CD14-positive monocyte (primary cell): ENCODE measurements at regions not wholly inside any gene's neighbourhood (a gene's known extent, or its start where the extent isn't known, plus 50 kb on each side); places are given as distances from the start of the nearest gene placed in this dataset.

Source experiments
- DNase-seq, 3 donors: peaks; one replicate each; pipeline ENCODE4 v3.0.0-alpha.2; 2011 to 2022
- H2AFZ ChIP-seq: 2 replicates; pipeline ENCODE4 v1.6.0; 2012; ENCODE audit warnings: mild to moderate bottlenecking, low read depth, low read length, inconsistent platforms; ENCODE audit not compliant: insufficient read depth, poor library complexity, severe bottlenecking
- H3K27ac ChIP-seq, 2 donors: 1 replicate in 1 of 2; 2 replicates in 1 of 2; pipeline ENCODE4 v1.5.1; 2012 to 2013; ENCODE audit warnings: low read length in 2 of 2, control low read depth in 1 of 2, inconsistent platforms in 1 of 2, low read depth in 1 of 2, mild to moderate bottlenecking in 1 of 2
- H3K27me3 ChIP-seq, 2 donors: one replicate each; pipeline versions ENCODE4 v1.6.0 to v1.6.1; 2011 to 2013; ENCODE audit warnings: low read length in 2 of 2; ENCODE audit not compliant: control insufficient read depth in 2 of 2, insufficient read depth in 2 of 2
- H3K36me3 ChIP-seq, 2 donors: replicated peaks in 1 of 2; 1 replicate in 1 of 2; 2 replicates in 1 of 2; pipeline versions ENCODE4 v1.5.1 to v1.6.1; 2012 to 2013; ENCODE audit warnings: low read length in 2 of 2, control low read depth in 1 of 2, inconsistent platforms in 1 of 2, mild to moderate bottlenecking in 1 of 2; ENCODE audit not compliant: insufficient read depth in 2 of 2, control insufficient read depth in 1 of 2
- H3K4me1 ChIP-seq, 2 donors: 1 replicate in 1 of 2; 2 replicates in 1 of 2; pipeline versions ENCODE4 v1.5.1 to v1.6.1; 2012 to 2013; ENCODE audit warnings: low read length in 2 of 2, control low read depth in 1 of 2, inconsistent platforms in 1 of 2, mild to moderate bottlenecking in 1 of 2, moderate library complexity in 1 of 2; ENCODE audit not compliant: insufficient read depth in 2 of 2, control insufficient read depth in 1 of 2
- H3K4me2 ChIP-seq: replicated peaks from 2 replicates; pipeline ENCODE3; 2012; ENCODE audit warnings: low read length, moderate library complexity, mild to moderate bottlenecking; ENCODE audit not compliant: poor library complexity, severe bottlenecking; ENCODE audit errors: extremely low read depth
- H3K4me3 ChIP-seq, 3 experiments: fragments of 200-600 bp in 1 of 3; sonication (generic) in 1 of 3; replicated peaks in 1 of 3; 1 replicate in 2 of 3; 2 replicates in 1 of 3; pipeline ENCODE4 v1.5.1; 2011 to 2013; ENCODE audit warnings: low read length in 3 of 3, mild to moderate bottlenecking in 3 of 3, control low read depth in 2 of 3, low read depth in 2 of 3, inconsistent platforms in 1 of 3, moderate library complexity in 1 of 3
- H3K79me2 ChIP-seq: 2 replicates; pipeline ENCODE4 v1.6.0; 2012; ENCODE audit warnings: mild to moderate bottlenecking, control low read depth, inconsistent platforms, low read length, moderate library complexity; ENCODE audit not compliant: insufficient read depth
- H3K9ac ChIP-seq: 2 replicates; pipeline ENCODE4 v1.6.0; 2017; ENCODE audit warnings: low read length, mild to moderate bottlenecking; ENCODE audit not compliant: insufficient read depth, poor library complexity, severe bottlenecking
- H3K9me3 ChIP-seq, 2 donors: replicated peaks in 1 of 2; 1 replicate in 1 of 2; 2 replicates in 1 of 2; pipeline versions ENCODE4 v1.5.1 to v1.6.1; 2012 to 2013; ENCODE audit warnings: low read length in 2 of 2, control low read depth in 1 of 2; ENCODE audit not compliant: control insufficient read depth in 1 of 2, insufficient read depth in 1 of 2
- H4K20me1 ChIP-seq: 2 replicates; pipeline ENCODE4 v1.6.0; 2012; ENCODE audit warnings: mild to moderate bottlenecking, low read length, control low read depth, moderate library complexity; ENCODE audit not compliant: insufficient read depth
- H3K27ac Mint-ChIP-seq, 7 donors: one replicate each; pipeline ENCODE4 v1.8.0; 2020; ENCODE audit warnings: mild to moderate bottlenecking in 7 of 7, mixed read lengths in 7 of 7, moderate library complexity in 6 of 7, inconsistent platforms in 2 of 7
- H3K27me3 Mint-ChIP-seq, 3 donors: one replicate each; pipeline ENCODE4 v1.8.0; 2021 to 2022; ENCODE audit warnings: low read depth in 3 of 3, mild to moderate bottlenecking in 3 of 3, mixed read lengths in 3 of 3, moderate library complexity in 3 of 3, inconsistent platforms in 1 of 3
- H3K36me3 Mint-ChIP-seq, 2 donors: one replicate each; pipeline ENCODE4 v1.8.0; 2020; ENCODE audit warnings: mixed read lengths in 2 of 2, inconsistent platforms in 1 of 2, mild to moderate bottlenecking in 1 of 2
- H3K4me1 Mint-ChIP-seq: one replicate; pipeline ENCODE4 v1.8.0; 2020; ENCODE audit warnings: mild to moderate bottlenecking, mixed read lengths
- H3K4me3 Mint-ChIP-seq, 2 donors: one replicate each; pipeline ENCODE4 v1.8.0; 2020; ENCODE audit warnings: mild to moderate bottlenecking in 2 of 2, mixed read lengths in 2 of 2, moderate library complexity in 1 of 2
- H3K9me3 Mint-ChIP-seq, 7 donors: one replicate each; pipeline ENCODE4 v1.8.0; 2020 to 2022; ENCODE audit warnings: mixed read lengths in 7 of 7, mild to moderate bottlenecking in 6 of 7, moderate library complexity in 6 of 7, inconsistent platforms in 2 of 7
- CTCF ChIP-seq: fragments of 200-600 bp; IDR thresholded peaks from one replicate; pipeline ENCODE4 v1.8.0; 2022; ENCODE audit warnings: antibody characterized with exemption, mild to moderate bottlenecking
- WGBS: methylation state at CpG from one replicate; pipeline ENCODE4 v1.1.5; 2013; ENCODE audit warnings: missing lambda C conversion rate; ENCODE audit not compliant: insufficient coverage; 5-methylcytosine and 5-hydroxymethylcytosine counted together
- intact Hi-C, 2 donors: fragments of 100-400 bp; cut with micrococcal nuclease; formaldehyde crosslinking; loops; one replicate each; pipeline versions ENCODE4 v1.15.0 to v1.15.1; 2023

DNA sequence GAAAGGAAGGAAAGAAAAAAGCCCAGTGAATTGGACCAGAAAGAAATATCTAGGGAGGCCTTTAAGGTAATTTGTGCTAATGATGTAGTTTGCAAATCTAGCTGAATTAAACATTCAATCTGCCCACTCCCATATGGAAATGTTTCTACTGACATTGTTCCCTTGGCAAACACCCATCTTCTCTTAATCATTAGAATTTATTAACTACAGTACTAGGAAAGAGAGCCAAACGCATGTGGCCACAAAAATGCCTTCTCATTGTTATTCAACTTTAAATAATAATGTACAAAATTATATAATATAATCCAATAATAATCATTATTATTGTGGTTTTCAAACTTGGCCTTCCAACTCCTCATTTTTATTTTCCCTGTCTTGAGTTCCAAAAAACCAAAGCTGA is 234.7 kb downstream of the NHLRC3 start:
- Mint-ChIP-seq H3K36me3 (no peaks in the 10 kb centered on the region), H3K27me3 (peaks cover 0 to 5% (median 4%) of the 10 kb centered on the region in 3 donors), H3K27ac (no peak overlapping the region), H3K4me1 (peaks cover 2% of the 10 kb centered on the region), H3K4me3 (no peak overlapping the region), H3K9me3 (peaks cover 0 to 2% (median 0%) of the 10 kb centered on the region in 7 donors)
- no peak for DNase-seq
- no peak overlapping the region for H2AFZ ChIP-seq
- no peak overlapping the region for H3K4me3 ChIP-seq
- H3K79me2 ChIP-seq: no peaks in the 10 kb centered on the region
- TF ChIP-seq CTCF: no peak
- no peaks in the 10 kb centered on the region for H4K20me1 ChIP-seq
- no peaks in the 10 kb centered on the region for H3K4me1 ChIP-seq
- intact Hi-C loops: no loop called here
- no peak overlapping the region for H3K27ac ChIP-seq
- H3K4me2 ChIP-seq: no peak overlapping the region
- H3K36me3 ChIP-seq: no peaks in the 10 kb centered on the region
- H3K9ac ChIP-seq: no peak overlapping the region
- WGBS: no CpG with 5 or more reads among the region's 1 CpG
- no peaks in the 10 kb centered on the region for H3K9me3 ChIP-seq
- H3K27me3 ChIP-seq: no peaks in the 10 kb centered on the region

GRCh38 chr13:39273953-39274738 is 235.9 kb downstream of the NHLRC3 start:
- no peaks in the 10 kb centered on the region for H3K9me3 ChIP-seq
- intact Hi-C loops: no loop called here
- no peak overlapping the region for H3K27ac ChIP-seq
- no peak overlapping the region for H2AFZ ChIP-seq
- 0% methylated on average over 1 of the region's 6 CpGs for WGBS
- peak in 2 of 3 donors; percentile 5 to 9 for DNase-seq
- no peaks in the 10 kb centered on the region for H3K36me3 ChIP-seq
- no peak for TF ChIP-seq CTCF
- no peaks in the 10 kb centered on the region for H3K36me3 Mint-ChIP-seq
- no peaks in the 10 kb centered on the region for H3K79me2 ChIP-seq
- H3K4me1 ChIP-seq: no peaks in the 10 kb centered on the region
- no peak overlapping the region for H3K9ac ChIP-seq
- no peak overlapping the region for H3K4me3 Mint-ChIP-seq
- H3K4me2 ChIP-seq: no peak overlapping the region
- H3K4me1 Mint-ChIP-seq: peaks cover 2% of the 10 kb centered on the region
- H4K20me1 ChIP-seq: no peaks in the 10 kb centered on the region
- no peak overlapping the region for H3K4me3 ChIP-seq
- peaks cover 0 to 2% (median 0%) of the 10 kb centered on the region in 7 donors for H3K9me3 Mint-ChIP-seq
- H3K27ac Mint-ChIP-seq: no peak overlapping the region
- H3K27me3 ChIP-seq: no peaks in the 10 kb centered on the region
- H3K27me3 Mint-ChIP-seq: peaks cover 0 to 2% (median 2%) of the 10 kb centered on the region in 3 donors
